ENCODE measurements at regions not wholly inside any gene's neighbourhood (a gene's known extent, or its start where the extent isn't known, plus 50 kb on each side); places are given as distances from the start of the nearest gene placed in this dataset.

GRCh38 chr9:19876569-19877316, 87.9 kb upstream of the SLC24A2 start:
- Histone ChIP-seq H3K4me1 (ENCODE audit: control insufficient read depth, insufficient read depth, low read length) (no peaks in the 10 kb centered on the region), H3K36me3 (ENCODE audit: control insufficient read depth, insufficient read depth, low read length) (no peaks in the 10 kb centered on the region), H3K18ac (ENCODE audit: low read depth, low read length) (no peak overlapping the region), H4K5ac (ENCODE audit: low read depth, low read length) (no peak overlapping the region), H2AFZ (replicated peaks; ENCODE audit: low read length, poor library complexity) (no peak overlapping the region), H3K9me3 (ENCODE audit: control insufficient read depth, insufficient read depth, low read length) (no peaks in the 10 kb centered on the region), H3K56ac (ENCODE audit: extremely low read depth, insufficient read depth, low read length) (no peak overlapping the region), H3K4ac (ENCODE audit: low read depth, low read length) (no peak overlapping the region), H2AK5ac (ENCODE audit: low read depth, low read length) (no peak overlapping the region), H3K4me2 (ENCODE audit: low read depth, low read length) (no peak overlapping the region), H4K8ac (ENCODE audit: low read depth in 2 of 2, low read length in 2 of 2) (no peak overlapping the region), H2BK5ac (ENCODE audit: low read depth, low read length, poor library complexity, severe bottlenecking) (no peak overlapping the region), H3K14ac (replicated peaks; ENCODE audit: low read depth, low read length) (no peak overlapping the region), H3K79me1 (ENCODE audit: low read depth in 1 of 2, low read length in 2 of 2) (no peaks in the 10 kb centered on the region), H2AK9ac (replicated peaks; ENCODE audit: low read depth, low read length, poor library complexity) (no peak overlapping the region), H3K27me3 (ENCODE audit: control insufficient read depth, insufficient read depth, low read length) (no peaks in the 10 kb centered on the region), H2BK120ac (ENCODE audit: low read depth, low read length) (no peak overlapping the region), H3K9me1 (ENCODE audit: insufficient read depth, low read length) (no peaks in the 10 kb centered on the region), H4K91ac (ENCODE audit: insufficient read depth, low read depth, low read length) (no peak overlapping the region), H2BK20ac (ENCODE audit: low read depth, low read length) (no peak overlapping the region), H3K4me3 (ENCODE audit: insufficient read depth, low read depth, low read length) (no peak overlapping the region), H3K9ac (ENCODE audit: low read depth, low read length) (no peak overlapping the region), H3K23ac (ENCODE audit: low read depth, low read length) (no peak overlapping the region), H4K20me1 (ENCODE audit: insufficient read depth, low read length) (no peaks in the 10 kb centered on the region), H2BK15ac (ENCODE audit: low read depth, low read length) (no peak overlapping the region), H3K27ac (ENCODE audit: insufficient read depth, low read length) (no peak overlapping the region)
- ATAC-seq (ENCODE audit: low read depth), result no peak
- no CpG with 5 or more reads among the region's 3 CpGs for WGBS, 2 experiments (ENCODE audit: extremely low coverage in 2 of 2, insufficient read length in 1 of 2)
- POLR2A ChIA-PET (ENCODE audit: unreplicated experiment), result no interaction called here
- intact Hi-C loops (cut with micrococcal nuclease) (no loop called here), in situ Hi-C loops (cut with MboI; ENCODE audit: low sequenced_read_pairs) (no loop called here), dilution Hi-C loops (cut with HindIII; ENCODE audit: low sequenced_read_pairs, unreplicated experiment) (no loop called here)
- TF ChIP-seq FOS (IDR thresholded peaks at IDR 0.05; ENCODE audit: low read depth, low read length) (no peak), MAFK (IDR thresholded peaks at IDR 0.05; ENCODE audit: low read depth, low read length) (no peak), BHLHE40 (IDR thresholded peaks at IDR 0.05; ENCODE audit: low read depth, low read length) (no peak), MXI1 (IDR thresholded peaks at IDR 0.05; ENCODE audit: borderline replicate concordance, low read depth, low read length) (no peak), RCOR1 (IDR thresholded peaks at IDR 0.05; ENCODE audit: insufficient replicate concordance, low read length) (no peak), RAD21 (IDR thresholded peaks at IDR 0.05; ENCODE audit: low read length) (no peak), POLR2A (IDR thresholded peaks at IDR 0.05; ENCODE audit: low read depth, low read length) (no peak), CTCF (conservative IDR thresholded peaks at IDR 0.05; ENCODE audit: low read depth, low read length) (no peak), SMC3 (IDR thresholded peaks at IDR 0.05; ENCODE audit: low read depth, low read length) (no peak), RFX5 (IDR thresholded peaks at IDR 0.05; ENCODE audit: low read depth, low read length) (no peak), CEBPB (IDR thresholded peaks at IDR 0.05; ENCODE audit: low read depth, low read length) (no peak)
- CTCF ChIA-PET, result no interaction called here
- no TSS peak for BruUV-seq (replicated peaks)
- DNase-seq, result no peak
